ENCODE measurements at regions not wholly inside any gene's neighbourhood (a gene's known extent, or its start where the extent isn't known, plus 50 kb on each side); places are given as distances from the start of the nearest gene placed in this dataset.

- WGBS, 2 experiments (ENCODE audit: extremely low coverage in 1 of 2, insufficient coverage in 1 of 2, insufficient read length in 1 of 2, insufficient replicate concordance in 2 of 2, low coverage in 1 of 2, low lambda C conversion rate in 2 of 2, missing lambda C conversion rate in 1 of 2): 92% methylated on average over 2 of the region's 2 CpGs; no CpG with 5 or more reads in 1 of the 2 experiments
- TF ChIP-seq CREB1 (IDR thresholded peaks at IDR 0.05) (no peak), KDM4A (IDR thresholded peaks at IDR 0.05; ENCODE audit: low read depth, low read length, severe bottlenecking) (no peak), TBP (IDR thresholded peaks at IDR 0.05; ENCODE audit: low read depth, low read length) (no peak), CHD2 (IDR thresholded peaks at IDR 0.05; ENCODE audit: low read length) (no peak), SIX5 (IDR thresholded peaks at IDR 0.05; ENCODE audit: low read depth, low read length) (no peak), CHD1 (IDR thresholded peaks at IDR 0.05; ENCODE audit: low read depth, low read length) (no peak), POU5F1 (IDR thresholded peaks at IDR 0.05; ENCODE audit: low read depth, low read length) (no peak), NRF1 (IDR thresholded peaks at IDR 0.05; ENCODE audit: low read depth, low read length) (no peak), CEBPB (IDR thresholded peaks at IDR 0.05; ENCODE audit: low read depth, low read length) (no peak), E2F6 (IDR thresholded peaks at IDR 0.05) (no peak), BRCA1 (IDR thresholded peaks at IDR 0.05; ENCODE audit: low read depth, low read length) (no peak), RFX5 (IDR thresholded peaks at IDR 0.05; ENCODE audit: borderline replicate concordance, low read depth, low read length) (no peak), RBBP5 (IDR thresholded peaks at IDR 0.05; ENCODE audit: borderline replicate concordance, low read depth, low read length) (no peak), ATF2 (IDR thresholded peaks at IDR 0.05; ENCODE audit: low read length) (no peak), SP4 (IDR thresholded peaks at IDR 0.05; ENCODE audit: low read length) (no peak)
Measured at GRCh38 chr6:66913657-66914056, 1206.6 kb upstream of the EYS start.

More at GRCh38 chr6:66913657-66914056, 1206.6 kb upstream of the EYS start:
- no peak overlapping the region for H4K5ac ChIP-seq (ENCODE audit: insufficient read length, low read depth, low read length)
- no peak for DNase-seq (ENCODE audit: low read depth in 1 of 2, low spot score in 2 of 2)
- no peak overlapping the region for H4K91ac ChIP-seq (replicated peaks; ENCODE audit: insufficient read length, low read length)
- no peaks in the 10 kb centered on the region for H3K79me1 ChIP-seq (ENCODE audit: low read depth, low read length)
- no peak overlapping the region for H3K23ac ChIP-seq (ENCODE audit: insufficient read length)
- no peak for FAIRE-seq
- H4K8ac ChIP-seq (ENCODE audit: extremely low read depth, insufficient read depth, low read length): no peak overlapping the region
- H3K36me3 ChIP-seq (ENCODE audit: control insufficient read depth in 2 of 4, insufficient read depth in 4 of 4, low read length in 3 of 4): no peaks in the 10 kb centered on the region
- H3K79me2 ChIP-seq (ENCODE audit: control insufficient read depth in 1 of 2, insufficient read depth in 2 of 2, low read length in 2 of 2): no peaks in the 10 kb centered on the region
- ChIA-PET CTCF (ENCODE audit: partially characterized antibody) (interaction anchor here (0.6 kb wide), 1 partner anchor 610 kb away, joined by 3 read pairs; no protein-coding TSS in a partner anchor), POLR2A (ENCODE audit: partially characterized antibody) (no interaction called here)
- H3K4me1 ChIP-seq (replicated peaks in 1 of 4; ENCODE audit: control insufficient read depth in 3 of 4, insufficient read depth in 4 of 4, low read length in 3 of 4): no peaks in the 10 kb centered on the region
- H3K4me3 ChIP-seq (ENCODE audit: extremely low read depth in 1 of 4, insufficient read depth in 2 of 4, low read depth in 3 of 4, low read length in 4 of 4): no peak overlapping the region
- no peaks in the 10 kb centered on the region for H4K20me1 ChIP-seq (replicated peaks in 1 of 2; ENCODE audit: control insufficient read depth in 1 of 2, insufficient read depth in 2 of 2, low read length in 2 of 2)
- no peak overlapping the region for H2BK12ac ChIP-seq (ENCODE audit: low read depth, low read length)
- no peak overlapping the region for H2BK20ac ChIP-seq (ENCODE audit: low read length)
- no peaks in the 10 kb centered on the region for H3K9me3 ChIP-seq (ENCODE audit: insufficient read depth in 2 of 2, low read depth in 1 of 2, low read length in 1 of 2)
- H2BK5ac ChIP-seq (ENCODE audit: low read depth, low read length): no peak overlapping the region
- no peak overlapping the region for H3K56ac ChIP-seq (replicated peaks; ENCODE audit: insufficient read length, low read depth, low read length)
- no peaks in the 10 kb centered on the region for H3K27me3 ChIP-seq (replicated peaks in 1 of 4; ENCODE audit: control insufficient read depth in 3 of 4, extremely low read depth in 1 of 4, insufficient read depth in 3 of 4, low read length in 3 of 4)
- no peak overlapping the region for H2AK5ac ChIP-seq (ENCODE audit: low read depth, low read length)
- H3K14ac ChIP-seq (ENCODE audit: insufficient read length): no peak overlapping the region
- no peak overlapping the region for H2BK15ac ChIP-seq (ENCODE audit: low read length)
- H3K9ac ChIP-seq (replicated peaks in 1 of 4; ENCODE audit: extremely low read depth in 1 of 4, low read depth in 3 of 4, low read length in 3 of 4): no peak overlapping the region
- no peak overlapping the region for H2BK120ac ChIP-seq (replicated peaks; ENCODE audit: low read depth, low read length)
- H3K27ac ChIP-seq (ENCODE audit: low read depth, low read length): no peak overlapping the region
- H2AFZ ChIP-seq (ENCODE audit: low read length): no peak overlapping the region
- no peaks in the 10 kb centered on the region for H3K23me2 ChIP-seq (ENCODE audit: low read depth, low read length)
- H3K18ac ChIP-seq (ENCODE audit: extremely low read depth, low read length): no peak overlapping the region
- no peak overlapping the region for H3K4me2 ChIP-seq (ENCODE audit: insufficient read depth in 1 of 2, low read depth in 2 of 2, low read length in 2 of 2)
- no peak overlapping the region for H3K4ac ChIP-seq (replicated peaks; ENCODE audit: insufficient read length, low read depth, low read length)

Data from H1 (cell line).